ENCODE measurements at regions not wholly inside any gene's neighbourhood (a gene's known extent, or its start where the extent isn't known, plus 50 kb on each side); places are given as distances from the start of the nearest gene placed in this dataset.

DNA sequence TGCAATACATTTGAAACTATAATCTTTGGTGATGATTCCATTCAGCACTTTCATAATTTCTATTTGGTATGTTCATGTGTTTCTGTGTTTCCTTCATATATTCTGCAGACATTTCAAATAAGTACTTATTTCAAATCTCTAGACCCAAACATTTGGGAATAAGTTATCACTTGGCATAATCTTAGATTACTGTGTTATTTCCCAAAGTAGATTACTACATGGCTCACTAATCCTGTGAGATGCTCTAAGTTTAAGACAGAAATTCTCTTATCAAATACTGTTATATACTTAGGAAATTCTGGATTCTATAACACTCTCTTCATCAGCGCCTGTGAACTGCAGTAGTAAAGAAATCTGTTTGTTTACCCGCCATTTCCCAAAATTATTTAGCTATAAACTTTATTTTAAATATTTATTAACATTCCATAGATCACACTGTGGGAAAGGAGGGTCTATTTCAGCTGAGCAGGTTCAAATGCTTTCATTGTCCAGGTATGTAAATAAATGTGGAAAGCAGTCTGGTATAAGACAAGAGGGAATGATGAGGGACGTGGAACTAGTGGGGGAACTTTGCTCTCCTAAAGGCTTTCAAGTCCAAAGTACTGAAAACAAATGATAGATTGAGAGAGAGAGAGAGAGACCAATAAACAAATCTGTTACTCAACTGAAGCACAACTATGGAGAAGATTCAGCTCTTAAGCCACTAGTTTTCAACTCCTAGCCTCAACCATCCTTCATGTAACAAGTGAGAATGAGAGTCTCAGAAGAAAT is 61.8 kb upstream of the TOM1L1 start:
- TF ChIP-seq, protein P1, sequence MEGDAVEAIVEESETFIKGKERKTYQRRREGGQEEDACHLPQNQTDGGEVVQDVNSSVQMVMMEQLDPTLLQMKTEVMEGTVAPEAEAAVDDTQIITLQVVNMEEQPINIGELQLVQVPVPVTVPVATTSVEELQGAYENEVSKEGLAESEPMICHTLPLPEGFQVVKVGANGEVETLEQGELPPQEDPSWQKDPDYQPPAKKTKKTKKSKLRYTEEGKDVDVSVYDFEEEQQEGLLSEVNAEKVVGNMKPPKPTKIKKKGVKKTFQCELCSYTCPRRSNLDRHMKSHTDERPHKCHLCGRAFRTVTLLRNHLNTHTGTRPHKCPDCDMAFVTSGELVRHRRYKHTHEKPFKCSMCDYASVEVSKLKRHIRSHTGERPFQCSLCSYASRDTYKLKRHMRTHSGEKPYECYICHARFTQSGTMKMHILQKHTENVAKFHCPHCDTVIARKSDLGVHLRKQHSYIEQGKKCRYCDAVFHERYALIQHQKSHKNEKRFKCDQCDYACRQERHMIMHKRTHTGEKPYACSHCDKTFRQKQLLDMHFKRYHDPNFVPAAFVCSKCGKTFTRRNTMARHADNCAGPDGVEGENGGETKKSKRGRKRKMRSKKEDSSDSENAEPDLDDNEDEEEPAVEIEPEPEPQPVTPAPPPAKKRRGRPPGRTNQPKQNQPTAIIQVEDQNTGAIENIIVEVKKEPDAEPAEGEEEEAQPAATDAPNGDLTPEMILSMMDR (conservative IDR thresholded peaks at IDR 0.05) = no peak
- TF ChIP-seq ZFX (IDR thresholded peaks at IDR 0.05) = no peak
- no peak overlapping the region for H3K27ac ChIP-seq

DNA sequence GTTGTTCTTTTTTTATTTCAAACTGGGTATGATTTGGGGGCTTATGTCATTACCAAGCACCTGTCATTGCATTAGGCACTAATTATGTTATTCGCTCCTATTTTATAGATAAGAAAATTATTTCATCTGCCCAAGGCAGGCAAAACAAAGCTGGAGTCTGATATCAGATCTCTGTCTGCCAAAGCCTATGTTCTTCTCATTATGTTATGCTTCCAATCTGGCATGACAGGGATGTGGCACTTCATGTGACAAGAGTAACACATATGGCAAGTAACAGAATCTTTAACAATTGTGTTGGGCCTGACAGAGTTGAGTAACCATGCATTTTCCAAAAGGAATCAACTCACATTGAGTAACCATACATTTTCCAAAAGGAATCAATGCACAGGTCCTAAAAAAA is 61.2 kb upstream of the TOM1L1 start:
- H3K27ac ChIP-seq = no peak overlapping the region
- TF ChIP-seq, protein P1 (conservative IDR thresholded peaks at IDR 0.05) = no peak
- TF ChIP-seq ZFX (IDR thresholded peaks at IDR 0.05) = no peak

DNA sequence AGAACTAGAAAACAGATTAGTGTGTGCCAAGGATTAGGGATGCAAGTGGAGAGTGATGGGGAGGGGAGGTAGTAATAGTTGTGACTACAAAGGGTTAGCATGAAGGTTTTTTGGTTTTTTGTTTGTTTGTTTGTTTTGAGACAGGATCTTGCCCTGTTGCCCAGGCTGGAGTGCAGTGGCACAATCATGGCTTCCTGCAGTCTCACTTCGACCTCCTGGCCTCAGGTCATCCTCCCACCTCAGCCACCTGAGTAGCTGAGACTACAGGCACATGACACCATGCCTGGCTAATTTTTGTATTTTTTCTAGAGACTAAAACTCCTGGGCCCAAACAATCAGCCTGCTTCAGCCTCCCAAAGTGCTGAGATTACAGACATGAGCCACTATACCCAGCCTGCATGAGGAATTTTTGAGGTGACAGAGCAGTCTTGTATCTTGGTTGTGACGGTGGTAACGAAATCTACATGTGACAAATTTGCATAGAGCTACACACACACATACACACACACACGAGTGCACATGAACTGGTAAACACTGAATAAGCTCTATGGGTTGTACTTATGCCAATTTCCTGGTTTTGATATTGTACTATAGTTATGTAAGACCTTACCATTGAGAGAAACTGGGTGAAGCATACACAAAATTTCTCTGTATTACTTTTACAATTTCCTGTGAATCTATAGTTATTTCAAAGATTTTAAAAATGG is 59.6 kb upstream of the TOM1L1 start:
- no peak overlapping the region for H3K27ac ChIP-seq
- TF ChIP-seq ZFX (IDR thresholded peaks at IDR 0.05) = no peak
- TF ChIP-seq, protein P1 (conservative IDR thresholded peaks at IDR 0.05) = no peak

DNA sequence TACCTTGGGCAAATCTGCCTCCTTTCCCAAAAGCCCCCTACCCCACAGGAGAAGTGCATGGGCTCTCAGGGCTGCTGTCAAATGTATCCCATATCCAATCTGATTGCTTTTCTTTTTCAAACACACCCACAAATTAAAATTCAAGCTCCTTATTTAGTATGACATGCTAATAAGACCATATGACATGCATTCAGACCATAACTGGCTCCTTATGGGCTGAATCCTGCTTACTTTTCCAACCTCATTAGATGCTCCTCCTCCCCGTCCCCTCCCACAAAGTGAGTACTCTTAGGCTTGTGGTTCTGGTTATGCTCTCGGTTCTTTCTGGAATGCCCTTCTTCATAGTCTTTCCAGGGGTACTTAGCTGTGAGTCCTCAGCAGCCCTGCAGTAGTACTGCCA is 59.0 kb upstream of the TOM1L1 start:
- TF ChIP-seq, protein P1 (conservative IDR thresholded peaks at IDR 0.05) = no peak
- TF ChIP-seq ZFX (IDR thresholded peaks at IDR 0.05) = no peak
- H3K27ac ChIP-seq = no peak overlapping the region

DNA sequence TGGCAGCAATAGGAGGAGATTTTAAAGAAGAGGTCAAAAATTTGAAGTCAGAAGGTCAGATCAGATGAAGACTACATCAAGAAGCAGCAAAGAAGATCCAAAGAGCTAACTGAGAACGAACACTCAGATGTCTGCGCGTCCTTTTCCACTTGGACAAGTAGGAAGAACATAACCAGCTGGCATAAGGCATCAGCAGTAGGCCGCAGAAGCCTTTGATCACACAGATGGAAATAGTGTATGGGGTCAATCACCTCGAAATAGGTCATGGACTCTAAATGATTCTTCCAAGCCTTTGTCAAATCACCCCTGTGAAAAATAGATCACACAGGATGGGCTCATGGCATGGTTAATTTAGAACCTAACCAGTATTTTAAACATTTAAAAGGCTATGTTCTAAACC is 56.4 kb upstream of the TOM1L1 start:
- no peak for TF ChIP-seq ZFX (IDR thresholded peaks at IDR 0.05)
- TF ChIP-seq, protein P1 (conservative IDR thresholded peaks at IDR 0.05) = no peak

DNA sequence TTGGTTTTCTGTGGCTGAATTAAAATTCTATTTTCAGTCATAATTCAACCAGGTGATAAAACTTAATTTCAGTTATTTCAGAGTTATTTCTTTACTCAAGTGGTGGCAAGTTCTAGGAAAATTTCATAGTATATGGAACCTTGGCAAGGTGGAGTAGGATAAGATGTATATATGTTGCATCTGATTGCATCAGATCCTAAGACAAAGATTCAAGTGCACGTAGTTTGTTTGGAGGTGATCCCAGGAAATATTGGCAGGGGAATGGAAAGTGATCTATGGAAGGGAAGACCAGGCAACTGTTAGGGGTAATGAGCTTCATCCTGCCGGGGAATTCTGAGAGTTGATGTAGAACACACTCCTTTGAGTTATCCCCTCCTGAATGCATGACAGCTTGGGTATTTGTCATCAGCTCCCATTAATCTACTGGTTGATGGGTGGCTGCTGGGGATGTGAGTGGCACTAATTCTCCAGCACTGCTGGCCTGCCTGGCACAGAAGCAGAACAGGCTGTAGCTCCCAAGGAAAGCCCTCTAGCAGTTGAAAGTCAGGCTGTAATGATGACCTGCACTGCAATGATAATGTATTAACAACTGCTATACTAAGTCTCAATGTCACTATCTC is 52.2 kb upstream of the TOM1L1 start:
- no peak overlapping the region for H3K27ac ChIP-seq
- TF ChIP-seq ZFX (IDR thresholded peaks at IDR 0.05) = no peak
- TF ChIP-seq, protein P1 (conservative IDR thresholded peaks at IDR 0.05) = no peak

More for the DNA sequence above, 56.4 kb upstream of the TOM1L1 start:
- no peak overlapping the region for H3K27ac ChIP-seq

DNA sequence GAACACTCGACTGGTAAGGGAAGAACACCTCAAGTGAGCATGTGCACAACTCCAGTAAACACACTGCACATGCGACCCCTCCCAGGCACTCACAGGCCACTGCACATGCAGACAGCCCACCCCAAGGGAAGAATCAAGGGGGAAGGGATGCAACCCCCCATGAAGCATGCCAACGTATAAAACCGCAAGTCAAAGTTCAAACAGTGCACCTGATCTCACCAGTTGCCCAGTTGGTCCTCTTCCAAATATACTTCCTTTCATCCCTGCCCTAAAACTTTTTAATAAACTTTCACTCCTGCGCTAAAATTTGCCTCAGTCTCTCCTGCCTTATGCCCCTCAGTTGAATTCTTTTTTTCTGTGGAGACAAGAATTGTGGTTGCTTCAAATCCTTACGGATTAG is 51.0 kb upstream of the TOM1L1 start:
- no peak for TF ChIP-seq ZFX (IDR thresholded peaks at IDR 0.05)
- TF ChIP-seq, protein P1 (conservative IDR thresholded peaks at IDR 0.05) = no peak
- H3K27ac ChIP-seq = no peak overlapping the region

All from C4-2B (cell line).